Adrenal gland (tissue), 9 donors: ENCODE measurements at regions not wholly inside any gene's neighbourhood (a gene's known extent, or its start where the extent isn't known, plus 50 kb on each side); places are given as distances from the start of the nearest gene placed in this dataset.
A peak's percentile ranks its signal among the peaks of the same experiment; 100 is the strongest.
"Not testable (repeated sequence)": the region's sequence is repeated elsewhere in the genome, so short reads cannot be mapped to it uniquely, and the experiment has no call there.

Experiments used
- DNase-seq, 7 donors: peaks; one replicate each; pipeline ENCODE4 v3.0.0-alpha.2; 2019 to 2020
- H3K27ac ChIP-seq, 5 donors: fragments of 200-600 bp; sonication (generic) in 4 of 5; 1 replicate in 3 of 5; 2 replicates in 2 of 5; pipeline versions ENCODE4 v1.5.1 to v1.8.0; 2016 to 2020; ENCODE audit warnings: mild to moderate bottlenecking in 1 of 5
- H3K27me3 ChIP-seq: fragments of 200-600 bp; 2 replicates; pipeline ENCODE4 v1.8.0; 2021
- H3K36me3 ChIP-seq, 2 donors: fragments of 200-600 bp; replicated peaks in 1 of 2; 1 replicate in 1 of 2; 2 replicates in 1 of 2; pipeline versions ENCODE4 v1.5.1 to v1.8.0; 2018 to 2022
- H3K4me1 ChIP-seq, 2 donors: fragments of 200-600 bp; replicated peaks in 1 of 2; 1 replicate in 1 of 2; 2 replicates in 1 of 2; pipeline versions ENCODE4 v1.5.1 to v1.8.0; 2018 to 2021
- H3K4me3 ChIP-seq, 4 donors: fragments of 200-600 bp; sonication (generic) in 3 of 4; one replicate each; pipeline ENCODE4 v1.5.1; 2016 to 2018
- H3K9me3 ChIP-seq, 3 donors: fragments of 200-600 bp; sonication (generic) in 1 of 3; replicated peaks in 1 of 3; 1 replicate in 2 of 3; 2 replicates in 1 of 3; pipeline versions ENCODE4 v1.5.1 to v1.8.0; 2016 to 2021
- CTCF ChIP-seq, 6 experiments: fragments of 450-650 bp in 4 of 6; fragments of 200-600 bp in 2 of 6; sonication (generic) in 1 of 6; IDR thresholded peaks; 1 replicate in 5 of 6; 2 replicates in 1 of 6; pipeline versions ENCODE4 v1.5.1 to v1.8.0; 2016 to 2021; ENCODE audit warnings: antibody characterized with exemption in 6 of 6, mild to moderate bottlenecking in 2 of 6, moderate library complexity in 1 of 6
- POLR2A ChIP-seq, 2 donors: fragments of 450-650 bp; IDR thresholded peaks; one replicate each; pipeline ENCODE4 v1.6.1; 2017; ENCODE audit warnings: antibody characterized with exemption in 2 of 2, mild to moderate bottlenecking in 2 of 2, moderate library complexity in 1 of 2
- WGBS, 4 donors: extraction: QIAGEN DNeasy Blood & Tissue Kit in 2 of 4; methylation state at CpG; one replicate each; pipeline versions ENCODE4 v1.1.5 to v1.1.7; 2013 to 2017; 5-methylcytosine and 5-hydroxymethylcytosine counted together
- intact Hi-C, 2 donors: fragments of 100-400 bp; cut with DNase I; formaldehyde crosslinking; loops; one replicate each; pipeline versions ENCODE4 v1.14.1 to v1.15.0; 2022 to 2023
- donor health status: healthy with polysubstance abuse.
- donor health status: Bipolar disorder and iron deficiency.
- donor health status: DM: yes; HTN: yes; CAD: no.
- donor health status: DM: no; HTN: no; CAD: no.
- donor health status: DM: no; HTN: no; CAD: no.

GRCh38 chr21:24545807-24546361 lies 1061.4 kb downstream of the MRPL39 start:
- H3K27me3 ChIP-seq, result no peaks in the 10 kb centered on the region
- H3K4me1 ChIP-seq, result no peaks in the 10 kb centered on the region
- TF ChIP-seq POLR2A (IDR thresholded peaks at IDR 0.05) (no peak), CTCF (IDR thresholded peaks at IDR 0.05) (no peak)
- no peaks in the 10 kb centered on the region for H3K36me3 ChIP-seq
- no peak for DNase-seq
- 64 to 76% (median 70%) methylated on average over 4 of the region's 4 CpGs for WGBS, 4 donors
- no peaks in the 10 kb centered on the region for H3K9me3 ChIP-seq
- no peak overlapping the region for H3K27ac ChIP-seq
- H3K4me3 ChIP-seq, result no peak overlapping the region
- intact Hi-C loops, result no loop called here

- 15 to 24% (median 21%) methylated on average over 6 of the region's 6 CpGs for WGBS, 4 donors
- TF ChIP-seq CTCF (IDR thresholded peaks at IDR 0.05) (peak; percentile 32 to 64 (median 54)), POLR2A (IDR thresholded peaks at IDR 0.05) (no peak)
- no peak for DNase-seq
- H3K27ac ChIP-seq, result no peak overlapping the region
- no peaks in the 10 kb centered on the region for H3K4me1 ChIP-seq
- no peaks in the 10 kb centered on the region for H3K9me3 ChIP-seq
- no peak overlapping the region for H3K4me3 ChIP-seq
- H3K36me3 ChIP-seq, result no peaks in the 10 kb centered on the region
- intact Hi-C loops, result loop anchor here in 1 of 2 donors (10.0 kb wide), 1 partner anchor 659 kb away; no protein-coding TSS in a partner anchor
- no peaks in the 10 kb centered on the region for H3K27me3 ChIP-seq
These were observed 1093.1 kb downstream of the MRPL39 start for GRCh38 chr21:24514081-24514733.

- H3K4me1 ChIP-seq, result no peaks in the 10 kb centered on the region
- no peak for DNase-seq
- 73 to 100% (median 80%) methylated on average over 1 of the region's 1 CpG for WGBS, 4 donors
- no peak overlapping the region for H3K27ac ChIP-seq
- intact Hi-C loops, result no loop called here
- no peaks in the 10 kb centered on the region for H3K36me3 ChIP-seq
- TF ChIP-seq POLR2A (IDR thresholded peaks at IDR 0.05), result no peak
- TF ChIP-seq CTCF (IDR thresholded peaks at IDR 0.05), result no peak
- no peak overlapping the region for H3K4me3 ChIP-seq
- no peaks in the 10 kb centered on the region for H3K9me3 ChIP-seq
- H3K27me3 ChIP-seq, result no peaks in the 10 kb centered on the region
These were observed 1098.2 kb downstream of the MRPL39 start for GRCh38 chr21:24509131-24509530.

- intact Hi-C loops, result no loop called here
- DNase-seq, result no peak
- WGBS, 4 donors, result 78 to 89% (median 85%) methylated on average over 1 of the region's 1 CpG
- Histone ChIP-seq H3K9me3 (no peaks in the 10 kb centered on the region), H3K27me3 (no peaks in the 10 kb centered on the region), H3K4me3 (no peak overlapping the region), H3K36me3 (no peaks in the 10 kb centered on the region), H3K4me1 (no peaks in the 10 kb centered on the region), H3K27ac (no peak overlapping the region)
- TF ChIP-seq POLR2A (IDR thresholded peaks at IDR 0.05), result no peak
- no peak for TF ChIP-seq CTCF (IDR thresholded peaks at IDR 0.05)
These were observed 1120.3 kb downstream of the MRPL39 start for GRCh38 chr21:24486973-24487372.

GRCh38 chr21:24483361-24483760 lies 1123.9 kb downstream of the MRPL39 start:
- 81 to 95% (median 88%) methylated on average over 1 of the region's 1 CpG for WGBS, 4 donors
- DNase-seq, H3K27me3 ChIP-seq, H3K4me1 ChIP-seq, H3K4me3 ChIP-seq, H3K36me3 ChIP-seq, intact Hi-C loops, H3K27ac ChIP-seq, H3K9me3 ChIP-seq: not testable (repeated sequence)
